HEK293 (cell line): ENCODE measurements at regions not wholly inside any gene's neighbourhood (a gene's known extent, or its start where the extent isn't known, plus 50 kb on each side); places are given as distances from the start of the nearest gene placed in this dataset.

Experiments used
- CTCF ChIA-PET: fragments of 350-600 bp; formaldehyde crosslinking; extraction: SDS; loops from one replicate; lab custom pipeline; 2021; ENCODE audit warnings: antibody characterized with exemption; lab: Yijun Ruan, JAX
- POLR2A ChIA-PET: fragments of 300-600 bp; formaldehyde crosslinking; extraction: SDS; loops from one replicate; lab custom pipeline; 2020; ENCODE audit warnings: antibody characterized with exemption, inconsistent platforms; lab: Yijun Ruan, JAX
- H3K27ac ChIP-seq: fragments of 200-500 bp; sonication (Bioruptor generic); 2 replicates; pipeline ENCODE4 v1.5.1; 2014; ENCODE audit warnings: low read depth, low read length, control low read depth, inconsistent platforms; ENCODE audit errors: extremely low read depth
- H3K36me3 ChIP-seq, 2 experiments: fragments of 200-500 bp in 1 of 2; sonication (Bioruptor generic) in 1 of 2; 1 replicate in 1 of 2; 2 replicates in 1 of 2; pipeline ENCODE4 v1.5.1; 2014 to 2017; ENCODE audit warnings: inconsistent platforms in 2 of 2, low read length in 2 of 2; ENCODE audit not compliant: control insufficient read depth in 2 of 2, insufficient read depth in 1 of 2
- H3K4me1 ChIP-seq: fragments of 200-500 bp; sonication (Bioruptor generic); 2 replicates; pipeline ENCODE4 v1.5.1; 2014; ENCODE audit warnings: mild to moderate bottlenecking, low read length, inconsistent platforms; ENCODE audit not compliant: control insufficient read depth, insufficient read depth
- H3K4me3 ChIP-seq: 2 replicates; pipeline ENCODE4 v1.5.1; 2011; ENCODE audit warnings: low read depth, mild to moderate bottlenecking, control low read depth, low read length, moderate library complexity
- H3K9me3 ChIP-seq: fragments of 200-500 bp; sonication (Bioruptor generic); 2 replicates; pipeline ENCODE4 v1.5.1; 2014; ENCODE audit warnings: low read depth, low read length, inconsistent platforms; ENCODE audit not compliant: control insufficient read depth, insufficient read depth
- GLIS2 ChIP-seq: fragments of 450-650 bp; formaldehyde crosslinking; IDR thresholded peaks from 2 replicates; pipeline ENCODE4 v1.5.1; 2016; ENCODE audit warnings: missing biosample characterization, missing genetic modification characterization
- HOXC10 ChIP-seq: sonication (generic); formaldehyde crosslinking; IDR thresholded peaks from 2 replicates; pipeline ENCODE4 v1.8.1; 2023; ENCODE audit warnings: mild to moderate bottlenecking, missing genetic modification reagents
- KLF16 ChIP-seq: fragments of 450-650 bp; formaldehyde crosslinking; IDR thresholded peaks from 2 replicates; pipeline ENCODE4 v1.5.1; 2017; ENCODE audit warnings: missing biosample characterization, missing genetic modification characterization
- ZEB2 ChIP-seq: fragments of 450-650 bp; formaldehyde crosslinking; IDR thresholded peaks from 2 replicates; pipeline ENCODE4 v1.5.1; 2016; ENCODE audit warnings: missing biosample characterization, missing genetic modification characterization
- ZNF112 ChIP-seq: fragments of 450-650 bp; formaldehyde crosslinking; IDR thresholded peaks from 2 replicates; pipeline ENCODE4 v1.5.0; 2017; ENCODE audit warnings: missing biosample characterization, missing genetic modification characterization
- ZNF138 ChIP-seq: fragments of 450-650 bp; formaldehyde crosslinking; IDR thresholded peaks from 2 replicates; pipeline ENCODE4 v1.5.1; 2016; ENCODE audit warnings: missing biosample characterization, missing genetic modification characterization, borderline replicate concordance
- ZNF140 ChIP-seq: fragments of 450-650 bp; formaldehyde crosslinking; IDR thresholded peaks from 2 replicates; pipeline ENCODE4 v1.5.1; 2016; ENCODE audit warnings: missing biosample characterization, missing genetic modification characterization
- ZNF23 ChIP-seq: fragments of 450-650 bp; formaldehyde crosslinking; IDR thresholded peaks from 2 replicates; pipeline ENCODE4 v1.5.1; 2016; ENCODE audit warnings: missing biosample characterization, missing genetic modification characterization, borderline replicate concordance
- ZNF341 ChIP-seq: fragments of 450-650 bp; formaldehyde crosslinking; IDR thresholded peaks from 2 replicates; pipeline ENCODE4; 2016; ENCODE audit warnings: low read depth, missing biosample characterization, missing genetic modification characterization
- ZNF350 ChIP-seq: fragments of 450-650 bp; formaldehyde crosslinking; IDR thresholded peaks from 2 replicates; pipeline ENCODE4 v1.5.0; 2017; ENCODE audit warnings: missing biosample characterization, mild to moderate bottlenecking, missing genetic modification characterization
- ZNF394 ChIP-seq: fragments of 450-650 bp; formaldehyde crosslinking; IDR thresholded peaks from 2 replicates; pipeline ENCODE4 v1.5.1; 2016; ENCODE audit warnings: missing biosample characterization, missing genetic modification characterization, mild to moderate bottlenecking, moderate library complexity, borderline replicate concordance
- ZNF416 ChIP-seq: fragments of 450-650 bp; formaldehyde crosslinking; IDR thresholded peaks from 2 replicates; pipeline ENCODE4 v1.5.1; 2016; ENCODE audit warnings: missing biosample characterization, missing genetic modification characterization
- ZNF654 ChIP-seq: fragments of 450-650 bp; formaldehyde crosslinking; IDR thresholded peaks from 2 replicates; pipeline ENCODE4 v1.5.1; 2016; ENCODE audit warnings: low read depth, missing biosample characterization, missing genetic modification characterization
- ZNF664 ChIP-seq: fragments of 450-650 bp; formaldehyde crosslinking; IDR thresholded peaks from 2 replicates; pipeline ENCODE4 v1.5.1; 2016; ENCODE audit warnings: missing biosample characterization, missing genetic modification characterization
- ZNF747 ChIP-seq: fragments of 450-650 bp; formaldehyde crosslinking; IDR thresholded peaks from 2 replicates; pipeline ENCODE4 v1.5.1; 2016; ENCODE audit warnings: missing biosample characterization, missing genetic modification characterization
- ZSCAN16 ChIP-seq: fragments of 450-650 bp; formaldehyde crosslinking; IDR thresholded peaks from 2 replicates; pipeline ENCODE4 v1.5.1; 2016; ENCODE audit warnings: missing biosample characterization, missing genetic modification characterization
- TF ChIP-seq, protein P1 (sequence below): fragments of 450-650 bp; formaldehyde crosslinking; IDR thresholded peaks from 2 replicates; pipeline ENCODE4 v1.5.1; 2016; ENCODE audit warnings: missing biosample characterization, missing genetic modification characterization
- TF ChIP-seq, protein P2 (sequence below): fragments of 450-650 bp; formaldehyde crosslinking; IDR thresholded peaks from 2 replicates; pipeline ENCODE4 v1.5.1; 2016; ENCODE audit warnings: missing biosample characterization, missing genetic modification characterization
- TF ChIP-seq, protein P3 (sequence below): fragments of 450-650 bp; formaldehyde crosslinking; IDR thresholded peaks from 2 replicates; pipeline ENCODE4 v1.5.1; 2016; ENCODE audit warnings: missing biosample characterization, missing genetic modification characterization
- TF ChIP-seq, protein P4 (sequence below): fragments of 450-650 bp; formaldehyde crosslinking; optimal IDR thresholded peaks from 2 replicates; pipeline ENCODE3; 2016; ENCODE audit warnings: missing biosample characterization, mild to moderate bottlenecking, missing genetic modification characterization

DNA sequence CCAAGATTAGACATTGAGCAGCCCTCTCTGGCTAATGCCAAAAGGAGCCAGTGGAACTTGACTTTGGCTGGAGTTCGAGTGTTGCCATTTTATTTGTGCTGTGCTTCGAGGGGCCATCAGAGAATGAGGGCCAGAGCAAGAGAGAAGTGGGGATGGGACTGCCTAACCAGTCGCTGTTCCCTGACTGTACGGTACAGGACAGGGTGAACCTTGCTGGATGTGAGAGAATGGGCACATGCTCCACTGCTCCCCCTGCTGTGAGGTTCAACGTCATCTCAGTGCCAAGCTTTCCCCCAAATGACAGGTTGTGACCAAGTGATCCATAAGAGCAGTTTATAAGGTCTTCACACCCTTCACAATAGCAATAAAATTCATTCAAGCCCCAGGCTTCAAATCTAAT is 55.1 kb upstream of the BCL11B start:
- no peak overlapping the region for H3K4me3 ChIP-seq
- no peak overlapping the region for H3K27ac ChIP-seq
- H3K36me3 ChIP-seq = no peaks in the 10 kb centered on the region
- CTCF ChIA-PET = interaction anchor here (1.2 kb wide), 1 partner anchor 13 kb away, joined by 3 read pairs; no protein-coding TSS in a partner anchor
- H3K4me1 ChIP-seq = no peaks in the 10 kb centered on the region
- no peak for TF ChIP-seq ZNF664 (tag by site-specific recombination)
- TF ChIP-seq ZNF112 (tag by site-specific recombination) = no peak
- TF ChIP-seq HOXC10 (CRISPR knock-in tag) = no peak
- TF ChIP-seq GLIS2 = no peak
- no peak for TF ChIP-seq ZNF140 (tag by site-specific recombination)
- no peak for TF ChIP-seq ZNF350 (tag by site-specific recombination)
- no peak for TF ChIP-seq ZNF747
- TF ChIP-seq, protein P1, sequence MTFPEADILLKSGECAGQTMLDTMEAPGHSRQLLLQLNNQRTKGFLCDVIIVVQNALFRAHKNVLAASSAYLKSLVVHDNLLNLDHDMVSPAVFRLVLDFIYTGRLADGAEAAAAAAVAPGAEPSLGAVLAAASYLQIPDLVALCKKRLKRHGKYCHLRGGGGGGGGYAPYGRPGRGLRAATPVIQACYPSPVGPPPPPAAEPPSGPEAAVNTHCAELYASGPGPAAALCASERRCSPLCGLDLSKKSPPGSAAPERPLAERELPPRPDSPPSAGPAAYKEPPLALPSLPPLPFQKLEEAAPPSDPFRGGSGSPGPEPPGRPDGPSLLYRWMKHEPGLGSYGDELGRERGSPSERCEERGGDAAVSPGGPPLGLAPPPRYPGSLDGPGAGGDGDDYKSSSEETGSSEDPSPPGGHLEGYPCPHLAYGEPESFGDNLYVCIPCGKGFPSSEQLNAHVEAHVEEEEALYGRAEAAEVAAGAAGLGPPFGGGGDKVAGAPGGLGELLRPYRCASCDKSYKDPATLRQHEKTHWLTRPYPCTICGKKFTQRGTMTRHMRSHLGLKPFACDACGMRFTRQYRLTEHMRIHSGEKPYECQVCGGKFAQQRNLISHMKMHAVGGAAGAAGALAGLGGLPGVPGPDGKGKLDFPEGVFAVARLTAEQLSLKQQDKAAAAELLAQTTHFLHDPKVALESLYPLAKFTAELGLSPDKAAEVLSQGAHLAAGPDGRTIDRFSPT (tag by site-specific recombination) = no peak
- no peak for TF ChIP-seq ZNF23 (tag by site-specific recombination)
- TF ChIP-seq ZSCAN16 (tag by site-specific recombination) = no peak
- no peak for TF ChIP-seq ZNF138 (tag by site-specific recombination)
- no peak for TF ChIP-seq ZNF654 (tag by site-specific recombination)
- POLR2A ChIA-PET = no interaction called here
- no peaks in the 10 kb centered on the region for H3K9me3 ChIP-seq

DNA sequence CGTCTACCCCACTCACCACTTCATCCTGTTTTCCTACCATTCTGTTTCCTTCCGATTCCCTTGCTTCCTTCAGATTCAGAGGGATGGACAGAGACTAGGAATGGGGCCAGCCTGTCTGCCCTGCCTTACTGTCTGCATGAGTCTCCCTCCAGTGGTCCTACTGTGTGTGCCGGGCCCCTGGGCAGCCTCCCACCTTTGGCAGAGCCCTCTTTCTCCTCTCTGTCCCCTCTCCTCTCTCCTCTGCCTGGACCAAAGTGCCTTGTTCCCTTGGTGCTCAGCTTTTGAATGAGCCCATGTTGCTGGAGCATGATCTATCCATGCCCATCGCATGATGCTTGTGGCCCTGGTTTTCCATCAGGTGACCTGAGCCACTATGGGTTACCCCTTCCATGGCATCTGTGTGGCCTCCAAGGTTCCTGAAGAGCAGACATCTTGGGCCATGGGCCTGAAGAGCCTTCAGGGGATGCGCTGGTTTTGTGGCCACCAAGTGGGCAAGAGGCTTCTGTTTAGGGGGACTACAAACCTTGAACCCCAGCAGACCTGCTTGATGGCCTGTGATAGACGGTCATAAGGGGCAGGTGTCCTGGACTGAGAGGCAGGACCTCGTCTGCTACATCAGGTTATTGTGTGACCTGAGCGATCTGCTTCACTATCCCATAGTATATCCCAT is 54.2 kb upstream of the BCL11B start:
- no peak overlapping the region for H3K4me3 ChIP-seq
- H3K27ac ChIP-seq = no peak overlapping the region
- POLR2A ChIA-PET = no interaction called here
- no peaks in the 10 kb centered on the region for H3K9me3 ChIP-seq
- no peaks in the 10 kb centered on the region for H3K4me1 ChIP-seq
- no peaks in the 10 kb centered on the region for H3K36me3 ChIP-seq
- TF ChIP-seq, protein P2, sequence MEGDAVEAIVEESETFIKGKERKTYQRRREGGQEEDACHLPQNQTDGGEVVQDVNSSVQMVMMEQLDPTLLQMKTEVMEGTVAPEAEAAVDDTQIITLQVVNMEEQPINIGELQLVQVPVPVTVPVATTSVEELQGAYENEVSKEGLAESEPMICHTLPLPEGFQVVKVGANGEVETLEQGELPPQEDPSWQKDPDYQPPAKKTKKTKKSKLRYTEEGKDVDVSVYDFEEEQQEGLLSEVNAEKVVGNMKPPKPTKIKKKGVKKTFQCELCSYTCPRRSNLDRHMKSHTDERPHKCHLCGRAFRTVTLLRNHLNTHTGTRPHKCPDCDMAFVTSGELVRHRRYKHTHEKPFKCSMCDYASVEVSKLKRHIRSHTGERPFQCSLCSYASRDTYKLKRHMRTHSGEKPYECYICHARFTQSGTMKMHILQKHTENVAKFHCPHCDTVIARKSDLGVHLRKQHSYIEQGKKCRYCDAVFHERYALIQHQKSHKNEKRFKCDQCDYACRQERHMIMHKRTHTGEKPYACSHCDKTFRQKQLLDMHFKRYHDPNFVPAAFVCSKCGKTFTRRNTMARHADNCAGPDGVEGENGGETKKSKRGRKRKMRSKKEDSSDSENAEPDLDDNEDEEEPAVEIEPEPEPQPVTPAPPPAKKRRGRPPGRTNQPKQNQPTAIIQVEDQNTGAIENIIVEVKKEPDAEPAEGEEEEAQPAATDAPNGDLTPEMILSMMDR = no peak
- TF ChIP-seq, protein P3, sequence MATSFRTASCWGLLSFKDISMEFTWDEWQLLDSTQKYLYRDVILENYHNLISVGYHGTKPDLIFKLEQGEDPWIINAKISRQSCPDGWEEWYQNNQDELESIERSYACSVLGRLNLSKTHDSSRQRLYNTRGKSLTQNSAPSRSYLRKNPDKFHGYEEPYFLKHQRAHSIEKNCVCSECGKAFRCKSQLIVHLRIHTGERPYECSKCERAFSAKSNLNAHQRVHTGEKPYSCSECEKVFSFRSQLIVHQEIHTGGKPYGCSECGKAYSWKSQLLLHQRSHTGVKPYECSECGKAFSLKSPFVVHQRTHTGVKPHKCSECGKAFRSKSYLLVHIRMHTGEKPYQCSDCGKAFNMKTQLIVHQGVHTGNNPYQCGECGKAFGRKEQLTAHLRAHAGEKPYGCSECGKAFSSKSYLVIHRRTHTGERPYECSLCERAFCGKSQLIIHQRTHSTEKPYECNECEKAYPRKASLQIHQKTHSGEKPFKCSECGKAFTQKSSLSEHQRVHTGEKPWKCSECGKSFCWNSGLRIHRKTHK (tag by site-specific recombination) = no peak
- no peak for TF ChIP-seq ZEB2 (tag by site-specific recombination)
- no peak for TF ChIP-seq KLF16 (tag by site-specific recombination)
- TF ChIP-seq ZNF394 (tag by site-specific recombination) = no peak
- CTCF ChIA-PET = interaction anchor here (0.7 kb wide), 1 partner anchor 37 kb away, joined by 3 read pairs; no protein-coding TSS in a partner anchor

DNA sequence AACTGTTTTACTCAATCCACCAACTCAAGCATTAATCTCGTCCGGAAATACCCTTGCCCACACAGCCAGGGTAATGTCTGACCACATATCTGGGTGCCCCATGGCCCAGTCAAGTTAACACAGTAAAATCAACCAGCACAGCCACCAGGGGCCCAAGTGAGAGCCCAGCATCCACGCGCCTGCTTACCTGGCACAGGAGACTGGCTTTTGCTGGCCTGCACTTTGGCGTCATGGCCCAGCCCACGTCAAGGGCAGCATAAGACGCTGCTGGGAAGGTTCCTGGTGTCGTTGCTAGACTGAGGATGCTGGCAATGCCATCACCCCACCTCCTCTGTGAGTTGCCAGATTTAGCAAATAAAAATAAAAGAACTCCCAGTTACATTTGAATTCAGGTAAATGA is 53.6 kb upstream of the BCL11B start:
- TF ChIP-seq ZNF341 (no peak), ZNF416 (tag by site-specific recombination) (0 out of 2 replicates have a peak, but pooled peaks have one; percentile 49)
- TF ChIP-seq, protein P4, sequence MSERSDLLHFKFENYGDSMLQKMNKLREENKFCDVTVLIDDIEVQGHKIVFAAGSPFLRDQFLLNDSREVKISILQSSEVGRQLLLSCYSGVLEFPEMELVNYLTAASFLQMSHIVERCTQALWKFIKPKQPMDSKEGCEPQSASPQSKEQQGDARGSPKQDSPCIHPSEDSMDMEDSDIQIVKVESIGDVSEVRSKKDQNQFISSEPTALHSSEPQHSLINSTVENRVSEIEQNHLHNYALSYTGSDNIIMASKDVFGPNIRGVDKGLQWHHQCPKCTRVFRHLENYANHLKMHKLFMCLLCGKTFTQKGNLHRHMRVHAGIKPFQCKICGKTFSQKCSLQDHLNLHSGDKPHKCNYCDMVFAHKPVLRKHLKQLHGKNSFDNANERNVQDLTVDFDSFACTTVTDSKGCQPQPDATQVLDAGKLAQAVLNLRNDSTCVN (tag by site-specific recombination) = no peak
- Histone ChIP-seq H3K36me3 (no peaks in the 10 kb centered on the region), H3K9me3 (no peaks in the 10 kb centered on the region), H3K4me3 (no peak overlapping the region), H3K27ac (no peak overlapping the region), H3K4me1 (no peaks in the 10 kb centered on the region)
- ChIA-PET CTCF (interaction anchor here (1.5 kb wide), 1 partner anchor 91 kb away, joined by 7 read pairs; no protein-coding TSS in a partner anchor), POLR2A (no interaction called here)
